Inflammatory macrophage (primary cell): ENCODE measurements at regions not wholly inside any gene's neighbourhood (a gene's known extent, or its start where the extent isn't known, plus 50 kb on each side); places are given as distances from the start of the nearest gene placed in this dataset.
"Not testable (repeated sequence)": the region's sequence is repeated elsewhere in the genome, so short reads cannot be mapped to it uniquely, and the experiment has no call there.

Experiments used
- DNase-seq, 2 donors: peaks; one replicate each; pipeline ENCODE4 v3.0.0-alpha.2; 2020 to 2022

GRCh38 chr9:119902611-119903010 lies 533.4 kb upstream of the BRINP1 start:
- DNase-seq: no peak

GRCh38 chr9:119898316-119898715 lies 529.1 kb upstream of the BRINP1 start:
- DNase-seq: no peak

GRCh38 chr9:119884438-119884837 lies 515.2 kb upstream of the BRINP1 start:
- DNase-seq: no peak

GRCh38 chr9:119881898-119882297 lies 512.7 kb upstream of the BRINP1 start:
- no peak for DNase-seq

- no peak for DNase-seq
Observed at GRCh38 chr9:119880361-119880760, 511.1 kb upstream of the BRINP1 start.

- DNase-seq: no peak
Observed at GRCh38 chr9:119877306-119877705, 508.1 kb upstream of the BRINP1 start.

- no peak for DNase-seq
Observed at GRCh38 chr9:119873877-119874276, 504.6 kb upstream of the BRINP1 start.

- not testable (repeated sequence) for DNase-seq
Observed at GRCh38 chr9:119870251-119870650, 501.0 kb upstream of the BRINP1 start.

- DNase-seq: no peak
Observed at GRCh38 chr9:119868694-119869093, 499.5 kb upstream of the BRINP1 start.

GRCh38 chr9:119861842-119862241 lies 492.6 kb upstream of the BRINP1 start:
- DNase-seq: no peak

GRCh38 chr9:119859128-119859527 lies 489.9 kb upstream of the BRINP1 start:
- DNase-seq: no peak

GRCh38 chr9:119853126-119853525 lies 483.9 kb upstream of the BRINP1 start:
- DNase-seq: no peak

GRCh38 chr9:119852390-119852789 lies 483.2 kb upstream of the BRINP1 start:
- DNase-seq: no peak

- no peak for DNase-seq
Observed at GRCh38 chr9:119844431-119844830, 475.2 kb upstream of the BRINP1 start.

GRCh38 chr9:119841016-119841415 lies 471.8 kb upstream of the BRINP1 start:
- no peak for DNase-seq

- no peak for DNase-seq
Observed at GRCh38 chr9:119839888-119840287, 470.7 kb upstream of the BRINP1 start.

- no peak for DNase-seq
Observed at GRCh38 chr9:119838210-119838609, 469.0 kb upstream of the BRINP1 start.

- DNase-seq: no peak
Observed at GRCh38 chr9:119836036-119836435, 466.8 kb upstream of the BRINP1 start.

- no peak for DNase-seq
Observed at GRCh38 chr9:119834064-119834620, 464.9 kb upstream of the BRINP1 start.

- no peak for DNase-seq
Observed at GRCh38 chr9:119831309-119831708, 462.1 kb upstream of the BRINP1 start.

- no peak for DNase-seq
Observed at GRCh38 chr9:119829748-119830147, 460.5 kb upstream of the BRINP1 start.

GRCh38 chr9:119829186-119829585 lies 460.0 kb upstream of the BRINP1 start:
- DNase-seq: no peak

GRCh38 chr9:119827526-119827925 lies 458.3 kb upstream of the BRINP1 start:
- DNase-seq: no peak

GRCh38 chr9:119827126-119827525 lies 457.9 kb upstream of the BRINP1 start:
- DNase-seq: no peak

GRCh38 chr9:119818726-119819435 lies 449.6 kb upstream of the BRINP1 start:
- DNase-seq: no peak
